ENCODE measurements at regions not wholly inside any gene's neighbourhood (a gene's known extent, or its start where the extent isn't known, plus 50 kb on each side); places are given as distances from the start of the nearest gene placed in this dataset.
"Not testable (repeated sequence)": the region's sequence is repeated elsewhere in the genome, so short reads cannot be mapped to it uniquely, and the experiment has no call there.

DNA sequence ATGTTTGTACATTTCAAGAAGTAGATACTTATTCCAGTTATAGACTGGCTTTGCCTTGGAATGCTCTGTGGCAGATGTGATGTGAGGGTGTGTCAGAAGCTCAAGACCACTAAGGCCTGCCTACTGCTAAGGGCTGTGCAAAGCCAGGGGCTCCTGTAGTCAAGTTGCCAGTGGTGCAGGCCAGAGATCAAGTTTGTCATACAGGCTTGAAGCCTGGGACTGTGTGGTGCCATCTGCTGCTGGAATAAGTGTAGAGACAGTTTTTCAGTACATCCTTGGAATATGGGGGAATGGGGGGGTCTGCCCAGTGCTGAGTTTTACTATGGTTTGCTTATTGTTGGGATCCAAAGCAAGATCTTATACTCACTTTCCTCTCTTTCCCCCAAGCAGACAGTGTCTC, 649.9 kb upstream of the FOXG1 start:
- DNase-seq: no peak
- ATAC-seq: no peak

GRCh38 chr14:28119849-28120248, 646.7 kb upstream of the FOXG1 start:
- no peak for ATAC-seq
- DNase-seq: no peak

GRCh38 chr14:28120391-28120790, 646.2 kb upstream of the FOXG1 start:
- no peak for DNase-seq
- ATAC-seq: no peak

DNA sequence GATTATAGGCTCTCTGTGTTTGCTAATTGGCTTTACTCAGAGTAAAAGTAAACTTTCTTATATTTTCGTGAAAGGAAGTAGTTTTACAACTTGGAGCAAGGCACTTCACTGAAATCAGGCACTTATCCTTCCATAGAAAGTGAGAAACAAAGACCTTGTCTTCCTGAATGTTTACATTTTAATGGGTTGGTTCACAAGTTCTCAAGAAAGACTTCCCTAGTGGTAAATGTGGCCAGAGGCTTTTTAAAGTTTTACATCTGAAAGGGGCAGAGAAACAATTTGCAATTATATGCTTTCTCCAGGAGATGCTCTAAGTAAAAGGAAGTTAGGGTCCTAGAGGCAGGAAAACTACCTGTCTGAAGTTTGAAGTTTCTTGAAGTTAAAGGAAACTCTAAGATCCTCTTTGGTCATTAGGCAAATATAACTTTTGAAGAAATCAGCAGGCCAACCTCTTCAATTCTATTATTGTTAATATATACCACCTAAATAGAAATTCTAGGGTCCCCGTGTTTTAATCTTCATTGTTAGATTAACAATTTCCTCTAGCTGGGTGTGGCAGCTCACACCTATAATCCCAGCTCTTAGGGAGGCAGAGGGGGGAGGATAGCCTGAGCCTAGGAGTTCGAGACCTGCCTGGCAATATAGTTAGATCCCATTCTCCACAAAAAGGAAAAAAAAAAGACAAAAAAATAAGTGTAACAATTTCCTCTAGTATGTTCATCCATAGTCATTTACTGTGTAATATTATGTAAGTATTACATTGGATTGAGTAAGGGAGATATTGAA, 644.9 kb upstream of the FOXG1 start:
- DNase-seq: no peak
- ATAC-seq: no peak

GRCh38 chr14:28130610-28131284, 635.8 kb upstream of the FOXG1 start:
- ATAC-seq (no peak), DNase-seq (no peak)

GRCh38 chr14:28138341-28138740, 628.2 kb upstream of the FOXG1 start:
- ATAC-seq (no peak), DNase-seq (no peak)

DNA sequence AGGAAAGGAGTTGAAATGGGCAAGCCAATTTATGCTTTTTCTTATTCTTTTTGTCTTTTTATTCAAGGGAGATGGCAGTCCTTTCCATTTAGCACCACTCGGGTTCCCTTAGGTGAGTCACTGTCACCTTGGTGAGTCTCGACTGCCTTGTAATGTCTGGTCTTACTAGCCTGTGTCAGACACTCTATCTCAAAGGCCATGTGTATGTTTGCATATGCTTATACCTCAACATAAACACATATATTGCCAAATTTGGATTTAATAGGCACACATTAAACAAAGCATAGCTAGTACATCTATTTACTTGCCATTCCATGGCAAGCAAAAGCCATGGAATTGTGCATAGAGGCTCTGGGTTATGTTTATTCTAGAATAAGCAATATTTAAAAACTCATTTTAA, 624.9 kb upstream of the FOXG1 start:
- ATAC-seq (no peak), DNase-seq (no peak)

- no peak for ATAC-seq
- no peak for DNase-seq
Observed at GRCh38 chr14:28142400-28143015, 624.1 kb upstream of the FOXG1 start.

DNA sequence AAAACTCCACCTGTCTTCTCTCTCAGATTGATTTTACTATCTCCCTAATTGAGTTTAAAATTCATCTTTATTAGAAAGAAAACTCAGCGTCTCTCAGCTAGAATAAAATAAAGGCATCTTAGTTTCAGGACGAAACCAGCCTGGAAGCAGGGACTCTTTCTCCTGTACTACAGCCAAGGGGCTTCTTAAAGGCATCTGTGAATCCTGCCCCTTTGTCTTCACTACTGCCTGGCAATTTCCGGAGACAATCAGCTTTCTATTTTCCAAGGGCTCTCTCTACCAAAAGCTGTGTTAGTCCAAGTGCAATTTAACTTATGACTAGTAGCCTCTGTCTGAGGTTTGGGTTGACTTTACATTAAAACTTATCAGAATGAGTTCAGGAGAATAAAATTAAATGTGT, 623.3 kb upstream of the FOXG1 start:
- DNase-seq (no peak), ATAC-seq (no peak)

DNA sequence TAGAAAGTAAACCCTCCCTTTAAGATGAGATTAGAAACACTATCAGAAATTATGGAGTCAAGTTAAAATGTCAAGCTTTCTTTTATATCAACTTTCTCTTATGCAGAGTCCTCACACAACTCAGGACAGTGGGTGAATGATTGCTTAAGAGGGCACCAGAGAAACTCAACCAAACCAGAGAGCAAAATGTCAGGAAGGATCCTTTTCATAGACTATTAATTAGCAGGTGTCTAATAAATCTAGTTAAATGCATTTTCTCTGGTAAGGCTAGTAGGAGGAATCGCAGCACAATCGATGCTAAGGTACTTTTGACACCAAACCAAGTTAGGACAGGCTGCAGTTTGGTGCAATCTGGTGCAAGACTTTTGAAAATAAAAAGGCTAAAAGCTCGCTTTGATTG, 614.7 kb upstream of the FOXG1 start:
- no peak for DNase-seq
- no peak for ATAC-seq

DNA sequence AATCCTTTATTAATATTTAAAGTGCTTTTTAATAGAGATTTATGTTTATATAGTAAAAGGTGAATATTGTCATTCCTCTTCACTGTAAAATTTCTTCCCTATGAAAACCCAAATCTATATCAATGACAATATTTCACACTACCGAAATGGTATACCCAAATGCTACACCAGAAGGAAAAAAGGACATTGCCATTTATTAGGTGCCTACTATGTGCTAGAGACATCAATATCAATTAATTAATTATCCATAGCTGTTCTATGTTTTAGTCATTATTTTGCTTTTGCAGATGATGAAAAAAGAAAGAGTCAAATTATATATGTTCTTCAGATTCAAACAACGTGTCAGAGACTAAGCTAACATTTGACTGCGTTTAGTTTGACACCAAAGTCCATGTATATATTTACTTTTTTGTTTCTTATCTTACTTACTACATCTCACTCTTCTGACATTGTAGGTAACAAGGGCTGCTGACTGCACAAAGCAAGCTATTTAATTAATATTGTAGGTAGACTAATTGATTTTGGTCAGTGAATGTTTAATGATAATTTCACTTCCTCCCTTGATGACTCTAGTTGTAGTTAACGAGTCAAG, 614.0 kb upstream of the FOXG1 start:
- no peak for ATAC-seq
- DNase-seq: no peak

DNA sequence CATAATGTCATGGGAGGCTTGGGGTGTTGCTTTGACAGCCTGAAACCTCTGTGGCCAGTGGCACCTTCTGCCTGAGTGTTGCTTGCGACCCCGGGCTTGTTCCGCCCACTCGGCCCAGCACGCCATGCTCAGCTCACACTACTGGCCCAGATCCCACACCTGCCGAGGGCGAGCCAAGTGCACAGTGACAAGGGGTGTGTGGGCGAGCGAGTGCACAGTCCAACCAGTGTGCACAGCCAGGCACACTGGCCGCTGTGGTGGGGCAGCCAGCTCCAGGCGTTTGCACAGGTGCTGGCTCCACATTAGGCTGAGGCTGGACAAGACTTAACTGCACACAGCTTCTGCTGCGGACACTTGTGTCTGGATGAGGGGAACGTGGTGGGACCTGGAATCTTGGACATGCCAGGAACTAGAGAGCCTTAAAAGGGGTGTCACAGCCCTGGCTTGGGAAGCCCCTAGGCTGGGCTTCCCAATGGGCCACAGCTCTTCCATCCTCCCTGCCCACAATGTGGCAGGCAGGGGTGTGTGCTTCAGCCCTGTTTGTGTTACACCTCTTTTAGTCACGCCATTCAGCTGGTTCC, 609.2 kb upstream of the FOXG1 start:
- no peak for DNase-seq
- ATAC-seq: no peak

GRCh38 chr14:28157887-28158791, 608.4 kb upstream of the FOXG1 start:
- no peak for DNase-seq
- no peak for ATAC-seq

DNA sequence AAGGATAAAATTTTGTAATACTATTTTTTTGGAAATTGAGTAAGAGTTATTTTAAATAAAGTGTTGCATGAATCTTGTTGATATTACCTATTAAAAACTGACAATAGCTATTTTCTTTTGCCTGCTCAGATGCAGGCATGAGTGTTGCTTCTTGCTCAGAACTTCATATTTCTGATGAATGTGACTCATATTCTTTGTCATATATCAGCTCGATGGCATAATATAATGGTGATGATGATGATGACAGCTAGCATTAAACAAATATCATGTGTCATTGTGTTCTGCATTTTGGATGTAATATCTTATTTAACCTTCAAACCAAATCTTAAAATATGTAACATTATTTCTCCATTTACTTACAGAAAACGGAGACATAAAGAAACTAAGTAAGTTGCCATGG, 605.5 kb upstream of the FOXG1 start:
- DNase-seq (no peak), ATAC-seq (no peak)

DNA sequence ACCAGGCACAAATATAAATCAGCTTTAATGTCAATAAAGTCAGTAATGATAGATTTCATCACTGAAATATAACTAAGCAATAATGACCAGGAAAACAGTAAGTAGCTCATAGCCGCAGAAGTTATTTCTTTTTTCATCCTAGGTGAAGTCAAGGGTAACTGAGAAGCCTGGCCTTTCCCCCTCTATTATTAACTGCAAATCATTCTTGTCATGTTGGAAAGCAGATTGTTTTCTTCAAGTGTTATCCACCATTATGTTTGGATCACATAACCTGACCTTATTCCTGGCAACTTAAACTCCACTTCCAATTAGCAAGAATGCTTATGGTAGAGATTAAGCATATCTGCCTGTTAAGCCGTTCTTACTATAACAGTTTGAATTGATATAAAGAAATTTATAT, 603.4 kb upstream of the FOXG1 start:
- ATAC-seq: no peak
- no peak for DNase-seq

- DNase-seq (no peak), ATAC-seq (no peak)
Observed at GRCh38 chr14:28163897-28164296, 602.7 kb upstream of the FOXG1 start.

DNA sequence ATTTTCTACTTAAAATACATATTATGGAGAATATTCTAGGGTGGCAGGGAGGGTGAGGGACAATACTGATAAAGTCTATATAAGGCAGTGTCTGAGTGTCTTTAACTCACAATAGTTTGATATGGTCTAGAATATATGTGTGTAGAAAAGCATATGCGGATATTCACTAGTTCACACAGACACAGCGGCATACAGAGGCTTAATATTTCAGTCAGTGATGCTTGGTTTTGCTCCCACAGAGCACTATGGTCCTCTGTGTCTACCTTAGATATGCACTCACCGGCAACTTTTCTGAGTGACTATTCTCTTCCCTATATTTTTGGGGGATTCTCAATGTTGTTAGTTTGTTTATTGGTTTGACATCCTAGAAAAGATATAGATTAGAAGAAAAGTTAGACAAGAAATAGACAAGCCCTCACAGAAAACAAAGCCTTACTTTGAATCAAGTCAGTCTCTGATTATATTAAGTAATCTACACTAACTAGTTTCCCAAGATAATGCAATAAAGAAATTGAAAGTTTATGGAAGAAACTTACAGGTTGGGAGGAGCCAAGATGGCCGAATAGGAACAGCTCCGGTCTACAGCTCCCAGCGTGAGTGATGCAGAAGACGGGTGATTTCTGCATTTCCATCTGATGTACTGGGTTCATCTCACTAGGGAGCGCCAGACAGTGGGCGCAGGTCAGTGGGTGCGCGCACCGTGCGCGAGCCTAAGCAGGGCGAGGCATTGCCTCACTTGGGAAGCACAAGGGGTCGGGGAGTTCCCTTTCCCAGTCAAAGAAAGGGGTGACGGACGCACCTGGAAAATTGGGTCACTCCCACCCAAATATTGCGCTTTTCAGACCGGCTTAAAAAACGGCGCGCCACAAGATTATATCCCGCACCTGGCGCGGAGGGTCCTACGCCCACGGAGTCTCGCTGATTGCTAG, 578.4 kb upstream of the FOXG1 start:
- not testable (repeated sequence) for DNase-seq, ATAC-seq

DNA sequence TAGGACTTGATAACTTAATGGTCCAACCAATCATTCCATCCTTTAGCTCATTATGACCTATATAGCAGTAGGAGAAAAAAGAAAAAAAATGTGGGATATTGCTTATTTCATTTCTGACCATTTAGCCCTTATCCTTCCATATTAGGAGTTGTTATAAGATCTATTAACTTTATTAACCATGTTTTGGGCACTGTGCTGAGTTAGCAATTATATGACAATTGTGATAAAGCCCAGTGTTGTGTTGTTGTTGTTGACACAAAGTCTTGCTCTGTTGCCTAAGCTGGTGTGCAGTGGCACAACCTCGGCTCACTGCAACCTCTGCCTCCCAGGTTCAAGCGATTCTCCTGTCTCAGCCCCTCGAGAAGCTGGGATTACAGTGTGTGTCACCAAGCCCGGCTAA, 569.7 kb upstream of the FOXG1 start:
- DNase-seq (no peak), ATAC-seq (no peak)

DNA sequence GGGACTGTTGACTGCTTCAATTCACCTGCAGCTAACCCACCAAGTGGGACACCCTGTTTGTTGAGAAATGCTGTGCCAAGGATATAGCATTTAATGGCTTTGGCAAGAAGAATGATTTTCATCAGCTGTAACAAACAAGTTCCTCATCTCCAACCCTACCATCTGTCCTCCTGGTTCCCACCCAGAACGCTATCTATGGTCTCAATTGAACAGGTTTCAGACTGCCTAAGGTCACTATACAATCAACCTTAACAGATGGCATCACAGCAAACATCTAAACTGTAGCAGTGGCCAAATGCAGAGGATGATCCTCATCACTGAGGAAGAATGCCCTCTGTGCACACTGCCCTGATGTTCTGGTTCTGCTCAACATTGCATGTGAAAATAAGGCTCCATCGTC, 546.2 kb upstream of the FOXG1 start:
- DNase-seq: no peak
- no peak for ATAC-seq

DNA sequence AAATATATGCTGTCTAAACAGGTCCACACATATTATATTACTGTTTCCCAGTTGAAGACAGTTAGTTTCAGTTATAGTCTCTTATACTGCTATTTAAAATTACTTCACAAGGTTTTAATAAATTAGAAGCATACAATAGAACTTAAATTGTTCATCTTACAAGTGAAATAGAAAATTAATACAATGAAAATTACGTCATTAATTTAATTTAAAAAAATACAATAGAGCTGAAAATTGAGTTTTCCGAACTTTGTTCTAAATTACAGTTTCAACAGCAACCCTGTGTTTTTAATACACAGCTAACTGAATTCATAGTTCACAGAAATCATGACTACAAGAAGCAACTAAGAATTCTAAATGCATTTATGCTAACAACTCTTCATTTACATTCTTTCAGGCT, 525.7 kb upstream of the FOXG1 start:
- ATAC-seq (no peak), DNase-seq (no peak)

- no peak for ATAC-seq
- no peak for DNase-seq
Observed at GRCh38 chr14:28242895-28243294, 523.7 kb upstream of the FOXG1 start.
